CD4-positive, alpha-beta T cell (primary cell): ENCODE measurements at regions not wholly inside any gene's neighbourhood (a gene's known extent, or its start where the extent isn't known, plus 50 kb on each side); places are given as distances from the start of the nearest gene placed in this dataset.

Experiments
- ATAC-seq: fragments of 200-7000 bp; cut with Tn5 transposase; one replicate; pipeline ENCODE4 v1.10.0; 2022; ENCODE audit warnings: mild to moderate bottlenecking; ENCODE audit not compliant: poor library complexity
- CTCF ChIA-PET: fragments of 350-600 bp; sonication (Branson Sonifier 250); formaldehyde crosslinking; loops from one replicate; lab custom pipeline; 2021; ENCODE audit warnings: antibody characterized with exemption, inconsistent platforms; lab: Charles Lee
- POLR2A ChIA-PET: fragments of 350-600 bp; sonication (Branson Sonifier 250); formaldehyde crosslinking; loops from one replicate; lab custom pipeline; 2021; ENCODE audit warnings: antibody characterized with exemption, inconsistent platforms; lab: Charles Lee
- DNase-seq, 14 experiments: peaks; one replicate each; pipeline ENCODE4 v3.0.0-alpha.2; 2013 to 2020; ENCODE audit warnings: mixed read lengths in 2 of 14
- H3K27ac ChIP-seq, 2 donors: one replicate each; pipeline versions ENCODE4 v1.5.1 to v1.7.0; 2013; ENCODE audit warnings: low read length in 2 of 2, low read depth in 1 of 2, mild to moderate bottlenecking in 1 of 2
- H3K27me3 ChIP-seq, 2 experiments: 1 replicate in 1 of 2; 2 replicates in 1 of 2; pipeline versions ENCODE4 v1.6.1 to v1.7.0; 2013; ENCODE audit warnings: low read length in 2 of 2, control low read depth in 1 of 2, mild to moderate bottlenecking in 1 of 2, moderate library complexity in 1 of 2; ENCODE audit not compliant: insufficient read depth in 2 of 2, control insufficient read depth in 1 of 2
- H3K36me3 ChIP-seq: one replicate; pipeline ENCODE4 v1.6.1; 2013; ENCODE audit warnings: low read length, control low read depth; ENCODE audit not compliant: insufficient read depth
- H3K4me1 ChIP-seq: one replicate; pipeline ENCODE4 v1.6.1; 2013; ENCODE audit warnings: low read length, control low read depth; ENCODE audit not compliant: insufficient read depth
- H3K4me3 ChIP-seq: one replicate; pipeline ENCODE4 v1.5.1; 2013; ENCODE audit warnings: mild to moderate bottlenecking, low read length, moderate library complexity
- H3K9me3 ChIP-seq, 2 experiments: 1 replicate in 1 of 2; 2 replicates in 1 of 2; pipeline versions ENCODE4 v1.6.1 to v1.7.0; 2013; ENCODE audit warnings: low read length in 2 of 2, mild to moderate bottlenecking in 2 of 2, control low read depth in 1 of 2, moderate library complexity in 1 of 2; ENCODE audit not compliant: control insufficient read depth in 1 of 2, insufficient read depth in 1 of 2
- H3K27ac Mint-ChIP-seq: one replicate; pipeline ENCODE4 v1.8.0; 2020; ENCODE audit warnings: mixed read lengths
- H3K27me3 Mint-ChIP-seq: one replicate; pipeline ENCODE4 v1.8.0; 2021; ENCODE audit warnings: mixed read lengths
- H3K36me3 Mint-ChIP-seq: one replicate; pipeline ENCODE4 v1.8.0; 2021; ENCODE audit warnings: low read depth, mixed read lengths
- H3K4me1 Mint-ChIP-seq: one replicate; pipeline ENCODE4 v1.8.0; 2021; ENCODE audit warnings: low read depth, mixed read lengths
- H3K4me3 Mint-ChIP-seq: one replicate; pipeline ENCODE4 v1.8.0; 2020; ENCODE audit warnings: mild to moderate bottlenecking, mixed read lengths
- H3K9me3 Mint-ChIP-seq: one replicate; pipeline ENCODE4 v1.8.0; 2020; ENCODE audit warnings: mixed read lengths
- CTCF ChIP-seq: fragments of 200-600 bp; IDR thresholded peaks from one replicate; pipeline ENCODE4 v1.8.0; 2022; ENCODE audit warnings: antibody characterized with exemption, mild to moderate bottlenecking
- intact Hi-C, 2 experiments: fragments of 100-400 bp; cut with DNase I in 1 of 2; cut with micrococcal nuclease in 1 of 2; formaldehyde crosslinking; loops; one replicate each; pipeline versions ENCODE4 v1.15.1 to v1.9.0; 2023 to 2025; cut with DNase I, micrococcal nuclease

- H3K36me3 Mint-ChIP-seq: no peaks in the 10 kb centered on the region
- Histone ChIP-seq H3K36me3 (no peaks in the 10 kb centered on the region), H3K4me3 (no peak overlapping the region), H3K27ac (no peak overlapping the region), H3K9me3 (peaks cover 4 to 16% of the 10 kb centered on the region in 2 experiments), H3K27me3 (no peaks in the 10 kb centered on the region), H3K4me1 (no peaks in the 10 kb centered on the region)
- ATAC-seq: no peak
- TF ChIP-seq CTCF: no peak
- no peaks in the 10 kb centered on the region for H3K27me3 Mint-ChIP-seq
- intact Hi-C loops: no loop called here
- ChIA-PET CTCF (no interaction called here), POLR2A (no interaction called here)
- peaks cover 7% of the 10 kb centered on the region for H3K9me3 Mint-ChIP-seq
- H3K4me1 Mint-ChIP-seq: no peaks in the 10 kb centered on the region
- no peak overlapping the region for H3K27ac Mint-ChIP-seq
- no peak for DNase-seq
- no peak overlapping the region for H3K4me3 Mint-ChIP-seq
Measured at GRCh38 chr5:104178066-104178465, 615.5 kb upstream of the NUDT12 start.

GRCh38 chr5:104177651-104178050, 615.1 kb upstream of the NUDT12 start:
- CTCF ChIA-PET: no interaction called here
- no peak for DNase-seq
- Histone ChIP-seq H3K27ac (no peak overlapping the region), H3K36me3 (no peaks in the 10 kb centered on the region), H3K9me3 (peaks cover 7 to 16% of the 10 kb centered on the region in 2 experiments), H3K27me3 (no peaks in the 10 kb centered on the region), H3K4me1 (no peaks in the 10 kb centered on the region), H3K4me3 (no peak overlapping the region)
- H3K27me3 Mint-ChIP-seq: no peaks in the 10 kb centered on the region
- no peak for ATAC-seq
- no peaks in the 10 kb centered on the region for H3K36me3 Mint-ChIP-seq
- intact Hi-C loops: no loop called here
- H3K4me1 Mint-ChIP-seq: no peaks in the 10 kb centered on the region
- no peak for TF ChIP-seq CTCF
- peaks cover 7% of the 10 kb centered on the region for H3K9me3 Mint-ChIP-seq
- POLR2A ChIA-PET: no interaction called here
- no peak overlapping the region for H3K4me3 Mint-ChIP-seq
- H3K27ac Mint-ChIP-seq: no peak overlapping the region

GRCh38 chr5:104172976-104173375, 610.4 kb upstream of the NUDT12 start:
- no peak overlapping the region for H3K4me3 Mint-ChIP-seq
- no peak for ATAC-seq
- no peak for DNase-seq
- Histone ChIP-seq H3K27ac (no peak overlapping the region), H3K4me1 (no peaks in the 10 kb centered on the region), H3K27me3 (no peaks in the 10 kb centered on the region), H3K36me3 (no peaks in the 10 kb centered on the region), H3K9me3 (peaks cover 0 to 3% of the 10 kb centered on the region in 2 experiments), H3K4me3 (no peak overlapping the region)
- no peak overlapping the region for H3K27ac Mint-ChIP-seq
- H3K4me1 Mint-ChIP-seq: no peaks in the 10 kb centered on the region
- ChIA-PET POLR2A (no interaction called here), CTCF (no interaction called here)
- H3K27me3 Mint-ChIP-seq: no peaks in the 10 kb centered on the region
- intact Hi-C loops: no loop called here
- peaks cover 4% of the 10 kb centered on the region for H3K9me3 Mint-ChIP-seq
- no peaks in the 10 kb centered on the region for H3K36me3 Mint-ChIP-seq
- TF ChIP-seq CTCF: no peak
